Stimulated activated CD4-positive, alpha-beta T cell treated with anti-CD3 and anti-CD28 coated beads, TNF-alpha, amount 100 ng/mL, for 48 hours (primary cell): ENCODE measurements at regions not wholly inside any gene's neighbourhood (a gene's known extent, or its start where the extent isn't known, plus 50 kb on each side); places are given as distances from the start of the nearest gene placed in this dataset.
"Not testable (repeated sequence)": the region's sequence is repeated elsewhere in the genome, so short reads cannot be mapped to it uniquely, and the experiment has no call there.

Source experiments
- DNase-seq, 3 donors: peaks; one replicate each; pipeline ENCODE4 v3.0.0-alpha.2; 2020; ENCODE audit warnings: low read depth in 3 of 3

DNA sequence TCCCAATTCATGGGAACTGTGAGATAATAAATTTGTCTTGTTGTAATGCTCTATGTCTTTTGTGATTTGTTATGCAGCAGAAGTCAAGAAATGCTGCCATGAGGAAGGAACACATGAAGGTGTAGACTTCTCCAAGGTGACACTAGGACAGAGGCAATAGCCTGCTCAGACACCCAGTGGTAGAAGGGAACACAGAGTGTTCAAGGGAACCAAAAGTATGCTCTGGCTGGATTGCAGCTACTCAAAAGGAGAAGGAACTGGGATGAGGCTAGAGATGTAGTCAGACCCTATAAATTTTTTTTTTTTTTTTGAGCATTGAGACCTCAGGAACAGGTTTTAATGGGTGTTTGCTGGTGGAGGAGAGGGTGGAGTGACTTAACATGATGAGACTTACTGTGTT is 232.5 kb downstream of the PARP8 start:
- no peak for DNase-seq

DNA sequence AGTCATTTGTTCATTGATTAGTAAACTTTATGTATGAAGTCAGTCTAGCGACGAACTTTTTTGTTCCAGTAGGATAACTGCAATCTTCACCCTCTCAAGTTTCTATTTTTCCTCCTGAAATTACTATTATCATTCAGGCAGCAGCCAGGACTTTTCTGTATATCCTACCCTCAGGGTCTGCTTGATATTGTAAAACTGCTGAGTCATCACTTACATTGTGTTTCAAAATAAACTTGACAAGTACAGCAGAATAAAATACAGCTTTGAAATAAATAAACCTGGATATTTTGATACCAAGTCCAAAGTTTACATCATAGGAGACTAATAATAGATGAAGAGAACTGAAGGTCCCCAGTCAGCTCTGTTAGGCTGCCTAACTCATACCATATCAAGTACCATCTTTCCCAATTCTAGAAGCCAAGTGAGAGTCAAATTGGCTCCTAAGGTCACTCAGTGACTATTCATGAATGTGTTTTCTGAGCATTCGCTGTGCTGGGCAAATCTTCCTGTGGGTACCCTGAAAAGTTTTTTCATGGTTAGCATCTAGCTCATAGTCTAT is 234.6 kb downstream of the PARP8 start:
- no peak for DNase-seq

DNA sequence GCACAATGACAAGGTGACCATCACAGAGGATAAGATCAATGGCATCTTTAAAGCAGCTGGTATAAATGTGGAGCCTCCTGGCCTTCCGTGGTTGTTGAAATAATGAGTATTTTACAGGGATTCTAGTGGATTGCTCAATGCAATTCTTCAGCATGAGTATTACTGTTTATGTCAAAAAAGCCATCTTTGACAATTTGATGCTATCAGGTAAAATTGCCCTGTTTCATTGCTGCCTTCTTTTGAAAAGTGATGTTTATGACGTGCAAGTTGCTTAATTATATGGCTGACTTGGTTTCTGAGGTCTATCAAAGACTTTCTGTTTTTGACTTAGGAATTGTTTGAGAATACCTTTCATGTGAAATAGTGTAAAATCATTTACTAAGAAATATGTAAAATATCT is 237.2 kb downstream of the PARP8 start:
- DNase-seq = no peak

DNA sequence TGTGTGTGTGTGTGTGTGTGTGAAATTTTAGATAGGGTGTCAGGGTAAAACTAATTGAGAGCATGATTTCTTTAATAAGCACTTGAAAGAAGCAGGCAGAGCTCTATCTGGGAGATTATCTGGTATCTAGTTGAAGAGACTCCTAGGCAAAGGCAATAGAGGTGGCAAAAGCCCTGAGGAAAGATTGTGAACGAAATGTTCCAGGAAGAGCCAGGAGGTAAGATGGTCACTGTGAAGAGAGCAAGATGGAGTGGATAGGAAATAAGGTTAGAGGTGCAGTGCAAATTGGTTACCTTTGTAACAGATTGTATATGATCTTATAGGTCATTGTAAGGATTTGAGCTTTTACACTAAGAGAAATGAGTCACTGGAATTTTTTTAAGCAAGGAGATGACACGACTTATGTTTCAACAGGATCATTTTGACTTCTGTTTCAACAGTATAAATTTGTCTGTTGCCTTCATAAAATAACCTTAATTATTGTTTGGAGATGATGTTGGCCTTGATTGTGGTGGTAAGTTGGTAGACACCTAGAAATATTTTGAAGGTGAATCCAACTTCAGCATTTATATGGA is 239.6 kb downstream of the PARP8 start:
- DNase-seq = no peak

DNA sequence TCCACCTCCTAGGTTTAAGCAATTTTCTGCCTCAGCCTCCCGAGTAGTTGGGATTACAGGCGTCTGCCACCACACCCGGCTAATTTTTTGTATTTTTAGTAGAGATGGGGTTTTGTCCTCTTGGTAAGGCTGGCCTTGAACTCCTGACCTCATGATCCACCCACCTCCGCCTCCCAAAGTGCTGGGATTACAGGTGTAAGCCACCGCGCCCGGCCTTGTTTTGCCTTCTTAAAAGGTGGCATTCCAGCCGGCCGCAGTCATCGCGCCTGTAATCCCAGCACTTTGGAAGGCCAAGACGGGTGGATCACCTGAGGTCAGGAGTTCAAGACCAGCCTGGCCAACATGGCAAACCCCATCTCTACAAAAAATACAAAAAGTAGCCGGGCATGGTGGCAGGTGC is 253.7 kb downstream of the PARP8 start:
- DNase-seq = not testable (repeated sequence)

DNA sequence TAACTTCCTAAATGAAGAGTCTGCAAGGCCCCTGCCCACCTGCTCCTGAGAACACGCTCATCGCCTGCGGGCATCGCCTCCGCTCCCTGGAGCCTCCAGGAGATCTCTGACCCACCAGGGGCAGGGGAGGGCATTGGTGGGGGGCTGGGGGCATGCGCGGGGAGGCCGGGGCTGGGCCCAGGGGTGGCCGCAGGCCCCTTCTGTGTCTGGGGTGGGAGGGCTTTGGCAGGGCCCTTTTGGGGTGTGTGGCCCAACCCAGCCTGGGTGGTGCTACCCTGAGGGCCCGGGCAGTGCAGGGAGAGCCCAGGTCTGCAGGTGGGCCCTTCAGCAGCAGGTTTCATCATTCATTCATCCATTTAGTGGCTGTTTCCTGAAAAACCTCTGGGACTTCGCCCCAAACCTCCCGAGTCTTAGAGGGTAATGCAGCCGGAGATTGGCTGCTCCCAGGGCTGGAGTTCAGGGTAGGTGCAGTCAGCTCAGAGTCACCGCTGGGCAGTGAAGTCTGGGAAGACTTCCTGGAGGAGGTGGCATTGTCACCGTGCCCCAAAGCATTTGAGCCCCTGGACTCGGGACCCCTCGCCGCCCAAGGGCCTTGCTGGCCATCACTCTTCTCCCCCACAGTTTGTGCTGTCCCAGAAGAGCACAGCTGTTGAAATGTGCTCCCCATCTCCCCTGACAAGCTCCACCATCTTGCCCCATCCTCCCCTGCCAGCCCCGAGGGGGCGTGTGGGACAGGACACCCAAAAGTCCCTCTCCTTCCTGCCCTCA is 255.1 kb downstream of the PARP8 start:
- DNase-seq = no peak

DNA sequence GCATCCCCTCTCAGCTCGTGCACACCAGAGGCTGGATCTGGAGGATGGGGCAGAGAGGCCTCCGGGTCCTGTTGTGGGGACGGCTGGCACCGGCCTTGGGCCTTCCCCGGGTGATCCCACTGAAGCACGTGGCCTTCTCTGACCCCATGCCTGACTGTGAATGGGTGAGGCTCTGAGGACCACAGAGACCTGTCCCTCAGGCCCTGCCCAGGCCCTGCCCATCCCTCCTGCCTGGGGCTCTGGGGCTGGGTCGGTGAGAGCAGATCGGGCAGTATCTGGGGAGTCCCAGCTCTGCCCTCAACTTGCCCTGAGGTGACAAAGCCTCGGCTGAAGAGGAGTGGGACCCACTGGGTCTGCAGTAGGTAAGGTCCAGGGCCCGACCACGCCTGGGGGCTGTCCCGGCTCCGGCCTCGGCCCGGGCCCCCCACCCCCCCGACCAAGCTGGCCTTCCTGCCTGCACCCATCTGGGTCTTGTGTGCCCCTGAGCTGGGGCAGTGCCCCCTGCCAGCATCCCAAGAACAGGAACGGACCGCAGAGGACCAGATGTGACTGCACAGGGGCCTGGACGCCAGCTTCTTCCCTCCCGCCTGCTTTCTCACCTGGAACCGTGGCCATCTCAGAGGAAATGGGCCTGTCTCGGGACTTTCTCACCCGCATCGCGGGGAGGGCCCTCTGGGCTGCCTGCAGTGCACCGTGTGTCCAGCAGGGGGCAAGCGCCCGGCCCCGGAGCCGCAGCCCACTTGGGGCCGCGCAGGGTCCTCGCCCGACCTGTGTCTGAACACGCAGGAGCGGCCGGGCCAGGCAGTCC is 255.9 kb downstream of the PARP8 start:
- DNase-seq = not testable (repeated sequence)

DNA sequence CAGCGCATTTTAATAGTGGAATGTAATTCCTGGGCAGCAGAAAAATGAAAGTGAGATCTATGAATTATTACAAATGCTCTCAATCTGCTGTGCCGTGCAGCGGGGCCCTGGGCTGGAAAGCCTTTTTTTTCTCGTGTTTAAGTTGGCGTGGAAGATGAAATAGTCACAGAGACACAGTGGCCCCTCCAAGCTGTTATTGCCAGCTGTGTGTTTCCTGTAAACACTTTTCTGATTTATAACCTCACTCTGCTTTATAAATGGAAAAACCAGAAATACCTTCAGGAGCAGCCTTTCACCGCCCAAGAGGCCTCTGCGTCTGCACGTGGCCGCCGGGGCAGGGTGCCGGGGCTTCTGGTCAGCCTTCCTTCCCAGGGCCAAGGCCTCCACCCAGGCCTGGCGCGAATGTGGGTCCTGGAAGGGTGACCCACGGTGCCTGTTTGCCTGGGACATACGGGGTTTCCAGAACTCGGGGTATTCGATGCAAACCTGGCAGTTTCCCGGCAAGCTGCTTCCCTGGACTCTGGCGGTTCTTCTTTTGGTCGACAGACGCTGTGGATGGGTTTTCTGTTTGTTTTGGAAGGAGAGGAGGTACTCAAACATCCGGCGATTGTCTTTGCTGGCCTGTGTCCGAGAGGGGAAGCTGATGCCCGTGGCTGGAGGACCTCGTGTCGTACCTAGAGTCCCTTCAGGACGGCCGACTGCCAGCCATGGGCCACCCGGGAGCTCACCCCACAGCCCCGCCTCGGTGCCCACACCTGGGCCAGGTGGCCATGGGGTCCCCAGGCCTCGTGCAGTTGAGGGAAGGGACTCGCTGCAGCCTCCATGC is 256.7 kb downstream of the PARP8 start:
- DNase-seq = no peak

DNA sequence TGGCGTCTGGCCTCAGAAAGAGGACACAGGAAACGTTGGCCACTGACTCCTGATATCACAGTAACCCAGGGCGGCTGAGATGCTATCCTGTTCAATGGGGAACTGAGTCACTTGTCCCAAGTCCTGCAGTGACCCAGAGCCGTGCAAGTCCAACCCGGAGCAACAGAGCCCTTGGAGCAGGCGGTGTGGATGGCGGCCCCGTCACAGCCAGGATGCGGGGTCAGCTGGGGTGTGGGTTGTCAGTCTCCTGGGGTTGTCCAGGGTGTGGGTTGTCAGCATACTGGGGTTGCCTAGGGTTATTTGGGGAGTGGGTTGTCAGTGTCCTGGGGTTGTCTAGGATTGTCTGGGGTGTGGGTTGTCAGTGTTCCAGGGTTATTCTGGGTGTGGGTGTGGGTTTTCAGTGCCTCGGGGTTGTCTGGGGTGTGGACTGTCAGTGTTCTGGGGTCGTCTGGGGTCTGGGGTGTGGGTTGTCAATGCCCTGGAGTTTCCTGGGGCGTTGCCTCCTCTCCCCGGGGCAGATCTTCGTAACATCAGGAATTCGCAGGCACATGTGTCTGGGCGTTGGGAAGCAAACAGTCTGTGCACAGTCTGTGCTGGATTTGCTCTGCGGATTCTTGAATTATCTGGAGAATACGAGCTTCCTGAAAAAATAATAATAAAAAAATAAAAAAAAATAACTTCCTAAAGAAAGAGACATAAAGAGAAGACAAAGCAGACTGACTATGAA is 257.5 kb downstream of the PARP8 start:
- DNase-seq = no peak

DNA sequence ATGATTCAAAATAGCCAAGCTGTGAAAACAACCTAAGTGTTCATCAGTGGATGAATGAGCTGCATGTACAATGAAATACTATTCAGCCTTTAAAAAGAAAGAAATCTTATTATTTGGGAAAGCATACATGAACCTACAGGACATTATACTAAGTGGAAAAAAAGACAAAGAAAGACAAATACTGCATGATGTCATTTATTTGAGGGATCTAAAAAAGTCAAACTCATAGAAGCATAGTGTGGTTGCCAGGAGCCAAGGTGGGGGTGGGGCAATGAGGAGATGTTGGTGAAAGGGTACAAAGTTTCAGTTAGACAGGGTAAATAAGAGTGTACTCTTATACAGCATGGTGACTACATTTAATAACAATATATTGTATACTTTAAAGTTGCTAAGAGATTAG is 261.5 kb downstream of the PARP8 start:
- no peak for DNase-seq

DNA sequence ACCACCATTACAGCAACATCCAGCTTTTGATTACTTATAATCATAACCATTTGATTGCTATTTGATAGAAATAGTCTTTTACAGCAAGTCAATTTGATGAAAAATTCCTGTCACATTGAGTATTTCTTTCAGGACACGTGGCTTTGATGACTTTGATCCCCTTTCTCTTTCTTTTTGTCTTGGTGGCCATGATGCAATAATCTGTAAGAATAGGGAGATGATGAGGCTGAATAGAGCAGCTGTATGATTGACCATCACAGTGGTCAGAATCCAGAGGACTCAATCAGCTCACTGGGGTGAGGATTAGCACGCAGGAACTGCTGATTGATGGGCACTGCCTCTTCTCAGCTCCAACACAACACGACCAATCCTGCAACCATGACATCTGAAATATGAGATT is 262.7 kb downstream of the PARP8 start:
- DNase-seq = no peak

DNA sequence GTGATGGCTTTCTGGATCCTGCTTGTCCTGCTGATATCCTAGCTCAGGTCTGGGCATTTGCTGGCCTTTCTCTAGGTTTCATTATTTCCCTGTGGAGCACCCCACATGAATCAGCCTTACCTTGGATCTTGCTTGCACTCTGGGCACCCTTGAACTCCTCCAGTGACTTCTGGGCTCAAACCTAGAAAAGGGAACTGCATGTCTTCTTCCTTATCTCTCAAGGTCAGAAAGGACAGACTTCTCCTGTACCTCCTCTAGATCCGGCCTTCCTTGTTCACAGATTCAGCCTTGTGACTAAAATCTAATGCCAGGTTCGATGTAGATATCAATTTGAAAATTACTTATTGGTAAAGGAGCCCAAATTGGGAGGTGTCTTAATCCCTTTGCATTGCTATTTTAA is 267.9 kb downstream of the PARP8 start:
- no peak for DNase-seq

DNA sequence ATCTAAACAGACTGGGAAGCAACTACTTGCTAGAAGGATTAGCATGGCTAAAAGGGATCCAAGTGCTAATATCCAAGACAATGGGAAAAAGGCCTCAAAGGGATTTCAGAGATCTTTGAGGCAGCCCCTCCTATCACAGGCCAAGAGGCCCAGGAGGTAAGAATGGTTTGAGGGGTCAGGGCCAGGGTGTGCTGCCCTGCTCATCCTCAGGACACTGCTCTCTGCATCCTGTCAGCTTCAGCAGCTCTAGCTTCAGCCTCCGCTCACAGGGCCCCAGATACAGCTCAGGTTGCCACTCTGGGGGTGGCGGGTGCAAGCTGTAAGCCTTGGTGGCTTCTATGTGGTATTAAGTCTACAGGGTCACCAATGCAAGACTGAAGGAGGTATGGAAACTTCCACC is 278.7 kb downstream of the PARP8 start:
- DNase-seq = no peak

DNA sequence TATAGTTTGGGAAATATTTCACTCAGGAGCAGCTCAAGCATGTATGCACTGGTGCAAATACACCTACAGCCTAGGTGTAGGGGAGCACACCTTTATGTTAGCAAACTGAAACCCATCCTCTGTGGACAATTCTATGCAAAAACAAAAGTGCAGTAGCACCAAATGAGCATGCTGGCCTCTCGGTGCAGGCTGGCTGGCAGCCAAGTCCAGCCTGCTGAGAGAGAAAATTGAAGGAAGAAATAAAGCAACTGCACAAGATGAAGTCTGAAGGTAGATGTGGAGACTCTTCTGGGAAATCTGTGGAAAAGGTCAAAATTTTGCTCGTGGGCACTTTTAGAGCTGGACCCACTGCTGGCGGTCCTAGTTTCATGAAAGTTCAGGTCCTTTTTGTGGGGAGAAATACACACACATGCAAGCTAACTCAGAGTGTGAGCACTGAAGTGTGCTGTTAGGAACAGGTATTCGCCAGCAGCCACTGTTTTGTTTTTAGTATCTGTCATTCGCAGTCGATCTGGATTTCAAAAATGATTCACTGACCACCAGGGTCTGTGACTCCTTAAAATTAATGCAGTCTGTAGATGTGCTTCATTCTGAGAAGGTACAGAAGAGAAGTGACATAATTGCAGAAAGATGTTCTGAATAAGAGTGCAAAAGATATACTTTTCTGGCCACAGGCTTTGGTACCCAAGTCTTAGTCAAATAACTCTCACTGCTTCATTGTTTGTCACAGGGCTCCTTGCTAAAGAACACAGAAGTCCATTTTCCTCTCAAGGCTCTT is 281.7 kb downstream of the PARP8 start:
- DNase-seq = no peak

DNA sequence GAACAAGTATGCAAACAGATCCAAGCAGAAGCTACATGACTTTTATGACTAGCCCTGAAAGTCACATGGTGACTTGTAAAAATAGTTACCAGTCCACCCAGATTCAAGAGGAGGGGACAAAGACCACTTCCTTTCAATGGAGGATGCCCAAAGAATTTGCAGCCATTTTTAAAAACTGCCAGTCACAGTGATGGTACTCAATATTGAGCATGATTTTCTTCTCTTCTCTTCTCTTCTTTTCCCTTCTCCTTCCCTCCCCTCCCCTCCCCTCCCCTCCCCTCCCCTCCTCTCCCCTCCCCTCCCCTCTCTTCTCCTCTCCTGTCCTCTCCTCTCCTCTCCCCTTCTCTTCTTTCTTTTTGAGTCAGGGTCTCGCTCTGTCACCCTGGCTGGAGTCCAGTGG is 286.9 kb downstream of the PARP8 start:
- no peak for DNase-seq

DNA sequence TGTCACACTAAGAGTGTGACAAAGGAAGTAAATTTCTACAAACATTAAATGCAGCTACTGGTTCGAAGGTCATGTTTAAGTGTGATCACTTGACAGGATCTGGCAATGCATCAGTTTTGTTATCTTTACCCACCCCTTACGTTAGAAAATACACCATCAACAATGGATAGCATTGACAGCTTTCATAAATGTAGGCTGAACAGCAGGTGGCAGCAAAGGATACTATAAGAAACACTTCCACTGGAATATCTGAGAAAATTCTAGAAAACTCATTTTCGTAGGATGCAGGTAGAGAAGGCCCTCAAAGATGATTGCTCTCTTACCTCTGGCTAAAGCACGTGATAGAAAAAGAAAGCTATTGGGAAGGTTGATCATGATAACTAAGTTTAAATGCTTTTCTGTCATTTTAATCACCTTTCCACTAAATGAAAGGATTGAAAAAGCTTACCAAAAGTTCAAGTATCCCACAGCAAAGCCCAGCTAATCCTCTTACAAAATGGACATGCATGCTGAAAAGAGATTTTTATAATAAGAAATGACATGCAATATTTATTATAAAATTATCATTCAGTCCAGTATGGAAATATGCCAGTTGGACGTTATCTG is 292.5 kb downstream of the PARP8 start:
- no peak for DNase-seq

DNA sequence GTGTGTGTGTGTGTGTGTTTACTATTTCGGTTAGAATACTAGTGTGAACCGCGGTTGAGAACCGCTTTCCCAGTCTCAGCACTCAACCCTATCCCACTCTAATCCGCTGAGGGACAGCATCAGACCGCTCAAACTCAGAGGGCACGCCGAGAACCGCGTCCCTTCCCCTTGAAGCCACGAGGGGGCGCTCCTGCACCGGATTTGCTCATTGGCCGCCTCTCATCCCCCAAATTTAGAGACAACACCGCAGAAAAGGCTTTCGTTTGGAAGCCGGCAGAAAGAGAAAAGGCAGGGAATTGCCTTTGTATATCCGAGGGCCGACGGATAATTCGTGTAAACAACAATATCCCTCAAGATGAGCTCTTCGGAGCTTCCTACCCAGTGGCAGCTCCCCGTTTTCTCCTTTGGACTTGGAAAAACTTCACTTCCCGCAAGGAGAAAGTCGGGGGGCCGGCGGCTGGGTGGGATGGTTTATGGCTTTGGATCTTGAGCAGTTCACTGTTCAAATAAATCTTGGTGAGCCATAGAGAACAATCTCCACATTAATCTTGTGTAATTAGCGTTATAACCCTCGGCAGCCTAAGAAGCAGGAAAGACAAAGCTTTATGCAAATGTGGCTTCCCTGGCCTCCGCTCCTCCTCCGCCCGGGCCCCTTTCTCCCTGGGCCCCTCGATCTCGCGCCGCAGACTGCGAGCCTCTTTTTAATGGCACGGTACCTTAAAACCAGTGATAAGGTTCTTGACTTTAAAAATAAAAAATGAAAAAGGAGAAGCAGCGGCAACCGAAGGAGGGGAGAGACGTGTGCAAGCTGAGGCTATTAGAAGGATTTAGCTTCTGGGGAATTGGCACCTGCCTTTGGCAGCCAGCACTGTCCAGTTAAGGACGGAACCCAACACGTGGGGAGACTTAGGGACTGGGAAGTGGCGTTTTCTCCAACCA is 296.8 kb downstream of the PARP8 start:
- peak; percentile 45 to 56 (median 52) for DNase-seq

DNA sequence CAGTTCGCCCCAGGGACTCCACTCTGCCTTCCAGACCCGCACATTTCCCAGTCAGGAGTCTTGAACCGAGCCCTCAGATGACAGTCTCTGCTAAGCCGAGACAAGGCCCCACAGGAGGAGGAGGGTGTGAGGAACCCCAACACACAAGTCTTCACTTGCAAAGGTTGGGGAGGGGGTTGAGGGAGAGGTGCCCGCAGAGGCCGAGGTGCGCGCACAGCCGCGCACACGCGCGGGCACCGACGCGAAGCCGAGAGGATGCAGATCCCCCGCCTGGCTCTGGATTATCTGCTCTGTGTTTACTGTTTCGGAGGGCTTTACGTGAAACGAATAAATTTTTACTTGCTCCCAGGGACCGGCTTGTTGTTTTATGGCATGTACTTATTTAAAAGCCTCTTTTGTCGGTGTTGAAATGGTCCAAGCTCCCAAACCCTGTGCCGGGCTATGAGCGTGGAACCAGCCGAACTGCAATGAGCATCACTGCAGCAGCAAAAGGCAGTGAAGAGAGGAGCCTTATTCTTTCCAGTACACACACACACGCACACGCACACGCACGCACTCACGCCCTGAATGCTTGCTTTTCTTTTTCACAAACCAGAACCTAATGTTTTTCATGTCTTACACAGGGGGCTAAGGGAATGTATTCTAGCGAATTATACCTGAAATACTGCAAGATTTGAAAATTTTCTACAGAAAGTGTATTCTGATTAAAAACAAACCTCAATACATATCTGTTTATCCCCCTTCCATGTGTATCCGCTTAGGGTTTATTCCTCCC is 297.7 kb downstream of the PARP8 start:
- no peak for DNase-seq
